ENCODE measurements at regions not wholly inside any gene's neighbourhood (a gene's known extent, or its start where the extent isn't known, plus 50 kb on each side); places are given as distances from the start of the nearest gene placed in this dataset.

DNA sequence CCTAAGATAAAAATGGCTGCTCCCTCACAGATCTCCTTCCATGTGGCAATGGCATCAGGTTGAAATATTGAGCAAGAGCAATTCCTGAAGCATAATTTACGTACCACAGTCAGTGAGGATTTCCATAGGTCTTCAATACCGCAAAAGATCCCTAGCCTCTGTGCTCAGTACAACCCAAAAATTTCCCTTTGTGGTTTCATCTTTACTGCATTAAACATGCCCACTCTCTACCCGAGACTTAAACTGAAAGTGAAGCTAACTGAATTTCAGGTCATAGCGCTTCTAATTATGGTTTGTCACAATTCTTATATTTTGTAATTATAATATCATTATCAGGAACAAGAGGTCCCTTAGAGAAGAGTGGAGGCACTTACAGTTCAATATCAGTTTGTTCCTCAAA, 1071.1 kb downstream of the XPNPEP1 start:
- no peak for DNase-seq (ENCODE audit: low spot score)

GRCh38 chr10:108850138-108850854, 1073.0 kb downstream of the XPNPEP1 start:
- no peak for DNase-seq (ENCODE audit: low spot score)

GRCh38 chr10:108849688-108850087, 1073.6 kb downstream of the XPNPEP1 start:
- no peak for DNase-seq (ENCODE audit: low spot score)

DNA sequence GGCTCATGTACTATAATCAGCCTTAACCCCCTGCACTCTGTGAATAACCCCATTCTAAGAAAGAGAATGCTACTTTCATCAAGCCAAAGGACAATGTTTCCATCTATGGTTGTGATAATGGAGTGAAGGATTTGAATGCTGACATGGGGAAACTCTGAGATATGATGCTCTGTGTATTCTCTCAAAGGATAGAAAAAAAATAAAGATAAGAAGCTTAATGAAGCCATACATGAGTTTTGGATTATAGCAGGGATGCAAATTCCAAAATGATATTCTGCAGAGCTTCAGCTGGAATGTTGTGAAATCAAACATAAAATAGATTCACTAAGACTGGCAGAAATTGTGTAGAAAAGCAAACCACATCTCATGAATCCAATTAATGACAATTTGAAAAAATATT, 1074.1 kb downstream of the XPNPEP1 start:
- DNase-seq (ENCODE audit: low spot score): no peak

- no peak for DNase-seq (ENCODE audit: low spot score)
Measured at GRCh38 chr10:108848046-108848445, 1075.3 kb downstream of the XPNPEP1 start.

DNA sequence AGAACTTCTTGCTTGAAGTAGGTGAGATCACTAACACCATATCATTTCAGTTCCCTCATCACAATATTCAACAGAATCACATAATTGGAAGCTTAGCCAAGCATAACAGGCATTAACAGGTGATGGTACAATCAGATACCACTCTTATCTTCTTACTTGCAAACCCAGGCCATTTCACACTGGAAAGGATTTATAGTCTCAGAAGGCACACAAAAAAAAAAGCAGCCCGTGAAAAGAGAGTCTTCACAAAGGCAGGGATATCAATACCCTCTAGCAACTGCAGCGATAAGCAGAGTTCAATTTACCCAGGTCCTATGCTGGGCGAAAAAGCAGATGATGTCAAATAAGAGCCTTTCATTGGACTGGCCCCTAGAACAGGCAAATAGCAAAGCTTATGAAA, 1082.4 kb downstream of the XPNPEP1 start:
- no peak for DNase-seq (ENCODE audit: low spot score)

DNA sequence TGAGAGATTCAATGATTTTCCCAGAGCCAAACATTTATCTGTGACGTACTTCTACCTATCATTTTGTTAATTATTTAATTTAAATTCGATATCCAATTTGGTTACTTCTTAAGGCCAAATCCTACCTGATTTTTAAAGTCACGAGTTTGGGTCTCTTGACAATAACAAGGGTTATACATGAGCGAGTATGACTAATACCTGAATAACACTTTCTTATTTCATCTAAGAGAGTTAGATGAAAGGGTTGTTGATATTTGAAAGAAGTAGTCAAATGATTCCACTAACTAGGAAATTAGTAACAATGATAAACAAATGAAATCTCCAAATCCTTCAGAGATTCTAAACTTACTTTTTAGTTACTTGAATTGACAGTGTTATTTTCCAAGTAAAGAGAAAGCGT, 1086.9 kb downstream of the XPNPEP1 start:
- DNase-seq (ENCODE audit: low spot score): no peak

- DNase-seq (ENCODE audit: low spot score): no peak
Measured at GRCh38 chr10:108822026-108822425, 1101.3 kb downstream of the XPNPEP1 start.

GRCh38 chr10:108819302-108819701, 1104.0 kb downstream of the XPNPEP1 start:
- no peak for DNase-seq (ENCODE audit: low spot score)

DNA sequence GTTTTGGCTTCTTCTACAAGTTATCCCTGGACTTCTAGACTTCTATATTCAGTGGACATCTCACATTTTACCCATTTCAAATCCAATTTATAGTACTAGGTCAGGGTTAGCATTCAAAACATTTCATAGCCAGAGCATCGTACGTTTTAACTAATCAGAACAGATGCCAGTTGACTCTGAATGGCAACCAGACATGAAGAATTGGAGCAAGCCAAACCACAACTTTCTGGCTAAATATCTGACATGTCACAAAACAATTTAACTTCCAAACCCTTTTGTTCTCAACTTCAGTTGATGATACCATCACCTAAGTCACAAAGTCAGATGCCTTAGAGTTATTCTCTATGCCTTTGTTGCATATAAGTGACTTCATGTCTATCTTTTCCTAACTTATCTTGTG, 1105.7 kb downstream of the XPNPEP1 start:
- DNase-seq (ENCODE audit: low spot score): no peak

GRCh38 chr10:108817135-108817534, 1106.2 kb downstream of the XPNPEP1 start:
- no peak for DNase-seq (ENCODE audit: low spot score)

GRCh38 chr10:108812906-108813305, 1110.4 kb downstream of the XPNPEP1 start:
- DNase-seq (ENCODE audit: low spot score): no peak

DNA sequence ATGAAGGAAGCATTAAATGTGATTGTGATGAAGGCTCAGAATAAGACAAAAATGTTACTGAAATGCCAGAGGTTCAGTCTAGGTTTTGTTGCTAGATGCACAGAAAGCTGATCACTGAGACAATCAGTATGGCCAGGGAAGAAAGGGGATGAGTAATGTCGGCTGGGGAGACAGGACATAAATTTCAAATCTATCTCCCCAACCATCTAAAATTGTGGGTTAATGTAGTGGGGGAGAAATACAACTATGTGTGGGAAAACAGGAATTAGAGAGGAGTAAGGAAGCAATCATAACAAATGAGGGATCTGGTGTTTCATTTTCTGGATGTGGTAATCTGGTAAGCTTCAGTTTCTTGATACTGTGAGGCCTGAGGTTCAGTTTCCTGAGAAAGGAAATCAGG, 1111.0 kb downstream of the XPNPEP1 start:
- no peak for DNase-seq (ENCODE audit: low spot score)

DNA sequence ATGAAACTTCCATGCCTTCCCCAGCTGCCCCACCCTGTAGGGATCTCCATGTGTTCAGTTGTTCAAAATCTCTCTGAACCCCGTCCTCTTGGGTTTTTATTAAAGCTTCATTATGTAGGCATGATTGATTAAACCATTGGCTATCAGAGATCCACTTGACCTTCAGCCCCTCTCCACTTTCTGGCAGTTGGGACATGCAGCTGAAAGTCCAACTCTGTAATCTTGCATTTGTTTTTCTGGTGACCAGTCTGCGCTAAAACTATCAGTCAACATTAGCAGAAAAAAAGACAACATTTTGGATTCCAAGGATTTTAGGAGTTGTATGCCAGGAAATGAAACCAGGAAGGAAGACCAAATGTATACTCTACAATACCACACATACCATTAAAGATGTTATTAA, 1115.1 kb downstream of the XPNPEP1 start:
- no peak for DNase-seq (ENCODE audit: low spot score)

- peak; percentile 39 for DNase-seq (ENCODE audit: low spot score)
Measured at GRCh38 chr10:108801775-108802517, 1121.4 kb downstream of the XPNPEP1 start.

GRCh38 chr10:108801220-108801619, 1122.1 kb downstream of the XPNPEP1 start:
- DNase-seq (ENCODE audit: low spot score): no peak

DNA sequence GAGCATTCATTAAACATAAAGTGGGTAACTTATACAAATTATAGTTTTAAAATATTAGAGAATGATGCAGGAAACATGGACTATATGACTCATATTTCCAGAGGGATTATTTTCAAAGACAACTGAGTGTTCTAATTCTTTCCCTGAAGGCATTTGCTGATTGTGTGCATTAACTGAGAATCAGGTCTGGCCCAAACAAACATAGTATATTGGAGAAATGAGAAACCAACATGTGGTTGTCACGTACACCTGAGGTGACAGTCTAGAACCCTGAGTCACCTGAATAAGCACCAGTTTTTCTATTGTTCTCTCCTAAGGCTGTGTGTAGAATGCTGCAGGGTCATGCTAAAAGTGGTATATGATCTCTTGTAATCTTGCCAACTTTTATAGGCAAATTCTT, 1125.7 kb downstream of the XPNPEP1 start:
- DNase-seq (ENCODE audit: low spot score): no peak

DNA sequence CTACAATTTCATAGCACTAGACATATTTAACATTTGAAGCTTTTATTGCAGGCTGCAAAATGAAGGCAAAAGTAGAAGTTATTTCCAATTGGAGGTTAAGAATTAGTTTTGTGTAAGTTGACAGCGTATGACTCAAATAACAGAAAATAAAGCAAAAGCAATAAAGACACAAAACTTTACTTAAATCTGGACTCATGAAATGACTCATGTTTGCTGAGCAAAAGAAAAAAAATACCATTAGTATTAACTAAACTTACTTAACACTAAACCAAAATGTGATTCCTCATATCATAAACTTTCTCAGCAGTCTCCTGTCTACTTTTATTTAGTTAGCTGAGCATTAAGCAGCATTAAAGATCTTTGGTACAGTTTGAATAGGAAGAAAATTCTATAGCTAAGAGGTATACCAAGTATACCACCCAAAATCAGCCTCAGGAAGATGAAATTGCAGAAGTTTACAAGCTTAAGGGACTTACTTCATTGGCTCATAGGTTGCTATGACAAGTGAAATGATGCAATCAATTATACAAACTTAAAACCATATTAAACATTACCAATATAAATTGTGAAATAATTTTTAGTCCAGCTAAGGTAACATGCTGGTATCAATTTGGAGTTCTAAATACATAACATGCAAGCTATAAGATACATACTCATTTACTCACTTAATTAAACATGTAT, 1131.4 kb downstream of the XPNPEP1 start:
- DNase-seq (ENCODE audit: low spot score): no peak

GRCh38 chr10:108791030-108791429, 1132.3 kb downstream of the XPNPEP1 start:
- no peak for DNase-seq (ENCODE audit: low spot score)

- DNase-seq (ENCODE audit: low spot score): peak; percentile 32
Measured at GRCh38 chr10:108789919-108790318, 1133.4 kb downstream of the XPNPEP1 start.

- no peak for DNase-seq (ENCODE audit: low spot score)
Measured at GRCh38 chr10:108789336-108789735, 1134.0 kb downstream of the XPNPEP1 start.

- DNase-seq (ENCODE audit: low spot score): no peak
Measured at GRCh38 chr10:108788891-108789290, 1134.4 kb downstream of the XPNPEP1 start.

DNA sequence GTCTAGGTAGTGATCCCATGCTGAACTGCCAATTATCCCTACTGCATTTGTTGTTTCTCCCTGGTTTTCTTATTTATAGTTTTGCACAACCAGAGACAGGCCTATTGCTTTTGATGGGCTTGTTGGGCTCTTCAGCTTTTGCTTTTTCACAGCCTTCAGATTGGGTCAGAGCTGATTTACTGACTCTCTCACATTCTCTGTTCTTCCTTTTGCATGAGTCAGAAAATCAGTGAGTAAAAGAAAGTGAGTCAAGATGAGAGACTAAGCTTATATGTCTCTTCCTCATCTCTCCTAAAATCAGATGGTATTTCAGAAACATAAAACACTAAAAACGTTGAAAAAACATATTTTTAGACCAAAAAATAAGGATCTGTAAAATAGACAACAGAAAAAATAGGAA, 1135.4 kb downstream of the XPNPEP1 start:
- DNase-seq (ENCODE audit: low spot score): peak; percentile 15

Measured in AG08396 (cell line).